ENCODE measurements at regions not wholly inside any gene's neighbourhood (a gene's known extent, or its start where the extent isn't known, plus 50 kb on each side); places are given as distances from the start of the nearest gene placed in this dataset.

DNA sequence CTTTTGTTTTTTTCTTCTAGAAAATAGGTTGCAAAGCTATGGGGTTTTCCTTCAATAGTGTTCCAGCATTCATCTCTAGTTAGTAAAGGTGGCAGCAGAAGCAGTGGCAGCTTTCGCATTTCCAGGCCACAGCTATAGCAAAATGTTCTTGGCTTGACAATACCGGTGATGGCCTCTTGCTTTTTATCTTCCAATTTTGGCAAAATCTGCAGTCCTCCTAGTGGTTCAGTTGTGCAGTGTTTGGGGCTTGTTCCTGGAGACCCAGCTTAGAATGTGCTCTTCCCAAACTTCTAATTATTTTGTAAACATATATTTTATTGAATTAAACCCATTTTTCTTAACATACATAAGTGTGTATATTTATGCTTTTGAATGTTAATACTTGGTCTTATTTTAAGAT lies 370.6 kb upstream of the MAN1A1 start:
- H4K20me1 ChIP-seq (ENCODE audit: insufficient read depth) = no peaks in the 10 kb centered on the region
- H3K9ac ChIP-seq = no peak overlapping the region
- TF ChIP-seq EZH2phosphoT487 (IDR thresholded peaks at IDR 0.05; ENCODE audit: borderline replicate concordance, low read depth) (no peak), CTCF (IDR thresholded peaks at IDR 0.05) (peak; percentile 40; the same call in 1 of the 2 replicates), RCOR1 (IDR thresholded peaks at IDR 0.05; ENCODE audit: low read length) (no peak), PBX3 (IDR thresholded peaks at IDR 0.05) (no peak)
- H3K4me2 ChIP-seq = no peak overlapping the region
- H3K36me3 ChIP-seq (replicated peaks in 1 of 2; ENCODE audit: control insufficient read depth in 1 of 2, insufficient read depth in 2 of 2, low read length in 1 of 2) = no peaks in the 10 kb centered on the region
- H3F3A ChIP-seq (replicated peaks; ENCODE audit: insufficient read depth) = no peaks in the 10 kb centered on the region
- ChIA-PET CTCF (interaction anchor here (0.8 to 1.3 kb wide), 4 partner anchors 14 to 572 kb away, joined by 3 to 4 read pairs (median 4); no protein-coding TSS in a partner anchor), POLR2A (no interaction called here)
- H2AFZ ChIP-seq (ENCODE audit: low read depth) = no peak overlapping the region
- no peaks in the 10 kb centered on the region for H3K79me2 ChIP-seq (ENCODE audit: insufficient read depth)
- 85% methylated on average over 2 of the region's 2 CpGs for WGBS (ENCODE audit: low lambda C conversion rate)
- DNase-seq = no peak
- H3K9me2 ChIP-seq = no peaks in the 10 kb centered on the region
- no peaks in the 10 kb centered on the region for H3K27me3 ChIP-seq (ENCODE audit: insufficient read depth)
- H3K4me1 ChIP-seq (ENCODE audit: control insufficient read depth in 1 of 2, insufficient read depth in 2 of 2, low read depth in 1 of 2, low read length in 1 of 2) = no peaks in the 10 kb centered on the region
- no peak overlapping the region for H3K4me3 ChIP-seq (ENCODE audit: low read depth in 2 of 2, low read length in 1 of 2)
- no peaks in the 10 kb centered on the region for H3K9me3 ChIP-seq
- H3K27ac ChIP-seq (ENCODE audit: low read depth in 2 of 2, low read length in 1 of 2) = no peak overlapping the region

- ChIA-PET CTCF (interaction anchor here (0.7 kb wide), 1 partner anchor 16 kb away, joined by 3 read pairs; no protein-coding TSS in a partner anchor), POLR2A (no interaction called here)
- 80% methylated on average over 2 of the region's 2 CpGs for WGBS (ENCODE audit: low lambda C conversion rate)
Observed at GRCh38 chr6:119717942-119718341, 368.4 kb upstream of the MAN1A1 start.

More at GRCh38 chr6:119717942-119718341, 368.4 kb upstream of the MAN1A1 start:
- Histone ChIP-seq H3K9me2 (no peaks in the 10 kb centered on the region), H4K20me1 (ENCODE audit: insufficient read depth) (no peaks in the 10 kb centered on the region), H3K36me3 (replicated peaks in 1 of 2; ENCODE audit: control insufficient read depth in 1 of 2, insufficient read depth in 2 of 2, low read length in 1 of 2) (no peaks in the 10 kb centered on the region), H3K4me3 (ENCODE audit: low read depth in 2 of 2, low read length in 1 of 2) (no peak overlapping the region), H3K4me2 (no peak overlapping the region), H3K9me3 (no peaks in the 10 kb centered on the region), H3K9ac (no peak overlapping the region), H3K27me3 (ENCODE audit: insufficient read depth) (no peaks in the 10 kb centered on the region), H3K79me2 (ENCODE audit: insufficient read depth) (no peaks in the 10 kb centered on the region), H3K4me1 (ENCODE audit: control insufficient read depth in 1 of 2, insufficient read depth in 2 of 2, low read depth in 1 of 2, low read length in 1 of 2) (no peaks in the 10 kb centered on the region; a peak in 1 of 4 replicates), H2AFZ (ENCODE audit: low read depth) (no peak overlapping the region), H3K27ac (ENCODE audit: low read depth in 2 of 2, low read length in 1 of 2) (no peak overlapping the region), H3F3A (replicated peaks; ENCODE audit: insufficient read depth) (no peaks in the 10 kb centered on the region)
- no peak for TF ChIP-seq TAF1 (IDR thresholded peaks at IDR 0.05; ENCODE audit: borderline replicate concordance, low read depth, low read length)
- no peak for TF ChIP-seq RCOR1 (IDR thresholded peaks at IDR 0.05; ENCODE audit: low read length)
- TF ChIP-seq EZH2phosphoT487 (IDR thresholded peaks at IDR 0.05; ENCODE audit: borderline replicate concordance, low read depth) = no peak
- TF ChIP-seq NRF1 (IDR thresholded peaks at IDR 0.05; ENCODE audit: low read depth, low read length) = no peak
- TF ChIP-seq RXRA (IDR thresholded peaks at IDR 0.05; ENCODE audit: borderline replicate concordance, low read depth) = no peak
- TF ChIP-seq EP300 (IDR thresholded peaks at IDR 0.05; ENCODE audit: borderline replicate concordance in 1 of 2, low read depth in 1 of 2, low read length in 1 of 2) = no peak
- TF ChIP-seq, protein P1, sequence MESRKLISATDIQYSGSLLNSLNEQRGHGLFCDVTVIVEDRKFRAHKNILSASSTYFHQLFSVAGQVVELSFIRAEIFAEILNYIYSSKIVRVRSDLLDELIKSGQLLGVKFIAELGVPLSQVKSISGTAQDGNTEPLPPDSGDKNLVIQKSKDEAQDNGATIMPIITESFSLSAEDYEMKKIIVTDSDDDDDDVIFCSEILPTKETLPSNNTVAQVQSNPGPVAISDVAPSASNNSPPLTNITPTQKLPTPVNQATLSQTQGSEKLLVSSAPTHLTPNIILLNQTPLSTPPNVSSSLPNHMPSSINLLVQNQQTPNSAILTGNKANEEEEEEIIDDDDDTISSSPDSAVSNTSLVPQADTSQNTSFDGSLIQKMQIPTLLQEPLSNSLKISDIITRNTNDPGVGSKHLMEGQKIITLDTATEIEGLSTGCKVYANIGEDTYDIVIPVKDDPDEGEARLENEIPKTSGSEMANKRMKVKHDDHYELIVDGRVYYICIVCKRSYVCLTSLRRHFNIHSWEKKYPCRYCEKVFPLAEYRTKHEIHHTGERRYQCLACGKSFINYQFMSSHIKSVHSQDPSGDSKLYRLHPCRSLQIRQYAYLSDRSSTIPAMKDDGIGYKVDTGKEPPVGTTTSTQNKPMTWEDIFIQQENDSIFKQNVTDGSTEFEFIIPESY (IDR thresholded peaks at IDR 0.05; ENCODE audit: borderline replicate concordance, low read depth) = no peak
- TF ChIP-seq, protein P2, sequence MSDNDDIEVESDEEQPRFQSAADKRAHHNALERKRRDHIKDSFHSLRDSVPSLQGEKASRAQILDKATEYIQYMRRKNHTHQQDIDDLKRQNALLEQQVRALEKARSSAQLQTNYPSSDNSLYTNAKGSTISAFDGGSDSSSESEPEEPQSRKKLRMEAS (IDR thresholded peaks at IDR 0.05; ENCODE audit: low read depth) = no peak
- TF ChIP-seq SIN3A (IDR thresholded peaks at IDR 0.05; ENCODE audit: borderline replicate concordance, low read depth, low read length) = no peak
- TF ChIP-seq FOXM1 (IDR thresholded peaks at IDR 0.05; ENCODE audit: low read depth) = no peak
- no peak for TF ChIP-seq IRF3 (IDR thresholded peaks at IDR 0.05; ENCODE audit: low read depth, low read length)
- TF ChIP-seq YY1 (IDR thresholded peaks at IDR 0.05; ENCODE audit: low read depth) = no peak
- no peak for TF ChIP-seq FOSL2 (IDR thresholded peaks at IDR 0.05; ENCODE audit: borderline replicate concordance, low read depth)
- no peak for DNase-seq
